ENCODE measurements at regions not wholly inside any gene's neighbourhood (a gene's known extent, or its start where the extent isn't known, plus 50 kb on each side); places are given as distances from the start of the nearest gene placed in this dataset.

GRCh38 chr5:103428411-103428871 is 134.1 kb downstream of the NUDT12 start:
- no peak for DNase-seq (ENCODE audit: low read depth in 2 of 2)

- DNase-seq (ENCODE audit: low read depth in 2 of 2) = no peak
Measured at GRCh38 chr5:103427326-103427725, 135.3 kb downstream of the NUDT12 start.

GRCh38 chr5:103425686-103426454 is 136.7 kb downstream of the NUDT12 start:
- DNase-seq (ENCODE audit: low read depth in 2 of 2) = no peak

GRCh38 chr5:103424453-103425205 is 138.0 kb downstream of the NUDT12 start:
- peak in 1 of 2 experiments; percentile 31 for DNase-seq (ENCODE audit: low read depth in 2 of 2)

- DNase-seq (ENCODE audit: low read depth in 2 of 2) = no peak
Measured at GRCh38 chr5:103424026-103424425, 138.6 kb downstream of the NUDT12 start.

- no peak for DNase-seq (ENCODE audit: low read depth in 2 of 2)
Measured at GRCh38 chr5:103422756-103423155, 139.8 kb downstream of the NUDT12 start.

- no peak for DNase-seq (ENCODE audit: low read depth in 2 of 2)
Measured at GRCh38 chr5:103414604-103415003, 148.0 kb downstream of the NUDT12 start.

GRCh38 chr5:103411711-103412110 is 150.9 kb downstream of the NUDT12 start:
- DNase-seq (ENCODE audit: low read depth in 2 of 2) = no peak

- no peak for DNase-seq (ENCODE audit: low read depth in 2 of 2)
Measured at GRCh38 chr5:103410172-103410571, 151.6 kb downstream of the MACIR start.

- DNase-seq (ENCODE audit: low read depth in 2 of 2) = no peak
Measured at GRCh38 chr5:103409013-103409670, 150.6 kb downstream of the MACIR start.

- no peak for DNase-seq (ENCODE audit: low read depth in 2 of 2)
Measured at GRCh38 chr5:103408408-103408807, 149.8 kb downstream of the MACIR start.

GRCh38 chr5:103407402-103407801 is 148.8 kb downstream of the MACIR start:
- DNase-seq (ENCODE audit: low read depth in 2 of 2) = no peak

GRCh38 chr5:103404483-103404882 is 145.9 kb downstream of the MACIR start:
- DNase-seq (ENCODE audit: low read depth in 2 of 2) = no peak

GRCh38 chr5:103402851-103403250 is 144.3 kb downstream of the MACIR start:
- no peak for DNase-seq (ENCODE audit: low read depth in 2 of 2)

- DNase-seq (ENCODE audit: low read depth in 2 of 2) = peak in 1 of 2 experiments; percentile 29
Measured at GRCh38 chr5:103397739-103398581, 139.4 kb downstream of the MACIR start.

- no peak for DNase-seq (ENCODE audit: low read depth in 2 of 2)
Measured at GRCh38 chr5:103394676-103395075, 136.1 kb downstream of the MACIR start.

- peak; percentile 44 to 46 for DNase-seq (ENCODE audit: low read depth in 2 of 2)
Measured at GRCh38 chr5:103393101-103393754, 134.7 kb downstream of the MACIR start.

GRCh38 chr5:103391659-103392058 is 133.1 kb downstream of the MACIR start:
- DNase-seq (ENCODE audit: low read depth in 2 of 2) = no peak

GRCh38 chr5:103389846-103390245 is 131.3 kb downstream of the MACIR start:
- no peak for DNase-seq (ENCODE audit: low read depth in 2 of 2)

GRCh38 chr5:103389357-103389756 is 130.8 kb downstream of the MACIR start:
- no peak for DNase-seq (ENCODE audit: low read depth in 2 of 2)

- no peak for DNase-seq (ENCODE audit: low read depth in 2 of 2)
Measured at GRCh38 chr5:103385722-103386121, 127.2 kb downstream of the MACIR start.
